Esophagus muscularis mucosa (tissue), 4 donors: ENCODE measurements at regions not wholly inside any gene's neighbourhood (a gene's known extent, or its start where the extent isn't known, plus 50 kb on each side); places are given as distances from the start of the nearest gene placed in this dataset.

Experiments used
- EP300 ChIP-seq: sonication (generic); formaldehyde crosslinking; IDR thresholded peaks from one replicate; pipeline ENCODE4 v1.6.1; 2017; ENCODE audit warnings: antibody characterized with exemption
- POLR2A ChIP-seq: fragments of 450-650 bp; IDR thresholded peaks from one replicate; pipeline ENCODE4 v1.6.1; 2017; ENCODE audit warnings: antibody characterized with exemption, moderate library complexity, mild to moderate bottlenecking, low read depth
- POLR2AphosphoS5 ChIP-seq, 2 donors: sonication (generic); formaldehyde crosslinking; IDR thresholded peaks; one replicate each; pipeline ENCODE4 v1.6.1; 2017; ENCODE audit warnings: antibody characterized with exemption in 2 of 2
- TF ChIP-seq, protein P1 (sequence below), 3 experiments: fragments of 200-600 bp in 2 of 3; fragments of 450-650 bp in 1 of 3; sonication (generic) in 2 of 3; IDR thresholded peaks; one replicate each; pipeline ENCODE4 v1.5.1; 2017 to 2019; ENCODE audit warnings: antibody characterized with exemption in 3 of 3, mild to moderate bottlenecking in 2 of 3, moderate library complexity in 1 of 3

DNA sequence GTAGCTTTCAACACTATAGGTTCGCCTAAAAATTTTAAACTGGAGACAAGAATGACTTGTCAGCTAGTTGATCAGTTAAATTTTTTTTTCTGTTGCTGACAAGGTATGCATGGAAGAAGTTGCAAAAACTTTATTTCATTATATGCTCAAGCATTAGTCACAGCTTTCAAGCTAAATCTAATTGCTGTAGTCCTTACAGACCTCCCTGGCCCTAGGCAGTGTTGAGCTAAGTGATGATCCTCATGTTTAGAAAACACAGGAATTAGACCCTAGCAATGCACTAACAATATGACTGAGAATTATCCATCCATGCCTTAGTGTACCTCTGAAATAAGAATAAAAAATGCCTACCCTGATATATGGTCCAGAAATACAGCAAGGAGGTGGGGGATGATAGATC is 253.4 kb downstream of the SP3 start:
- TF ChIP-seq, protein P1, sequence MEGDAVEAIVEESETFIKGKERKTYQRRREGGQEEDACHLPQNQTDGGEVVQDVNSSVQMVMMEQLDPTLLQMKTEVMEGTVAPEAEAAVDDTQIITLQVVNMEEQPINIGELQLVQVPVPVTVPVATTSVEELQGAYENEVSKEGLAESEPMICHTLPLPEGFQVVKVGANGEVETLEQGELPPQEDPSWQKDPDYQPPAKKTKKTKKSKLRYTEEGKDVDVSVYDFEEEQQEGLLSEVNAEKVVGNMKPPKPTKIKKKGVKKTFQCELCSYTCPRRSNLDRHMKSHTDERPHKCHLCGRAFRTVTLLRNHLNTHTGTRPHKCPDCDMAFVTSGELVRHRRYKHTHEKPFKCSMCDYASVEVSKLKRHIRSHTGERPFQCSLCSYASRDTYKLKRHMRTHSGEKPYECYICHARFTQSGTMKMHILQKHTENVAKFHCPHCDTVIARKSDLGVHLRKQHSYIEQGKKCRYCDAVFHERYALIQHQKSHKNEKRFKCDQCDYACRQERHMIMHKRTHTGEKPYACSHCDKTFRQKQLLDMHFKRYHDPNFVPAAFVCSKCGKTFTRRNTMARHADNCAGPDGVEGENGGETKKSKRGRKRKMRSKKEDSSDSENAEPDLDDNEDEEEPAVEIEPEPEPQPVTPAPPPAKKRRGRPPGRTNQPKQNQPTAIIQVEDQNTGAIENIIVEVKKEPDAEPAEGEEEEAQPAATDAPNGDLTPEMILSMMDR (IDR thresholded peaks at IDR 0.05) = no peak
- TF ChIP-seq POLR2A (no peak), EP300 (no peak), POLR2AphosphoS5 (IDR thresholded peaks at IDR 0.05) (no peak)
